RPMI7951 (cell line): ENCODE measurements at regions not wholly inside any gene's neighbourhood (a gene's known extent, or its start where the extent isn't known, plus 50 kb on each side); places are given as distances from the start of the nearest gene placed in this dataset.
"Not testable (repeated sequence)": the region's sequence is repeated elsewhere in the genome, so short reads cannot be mapped to it uniquely, and the experiment has no call there.

ENCODE experiments used
- DNase-seq: peaks from one replicate; pipeline ENCODE4 v3.0.0-alpha.2; 2012; ENCODE audit warnings: low read depth

GRCh38 chrX:109878236-109878635 lies 124.7 kb upstream of the TMEM164 start:
- no peak for DNase-seq

DNA sequence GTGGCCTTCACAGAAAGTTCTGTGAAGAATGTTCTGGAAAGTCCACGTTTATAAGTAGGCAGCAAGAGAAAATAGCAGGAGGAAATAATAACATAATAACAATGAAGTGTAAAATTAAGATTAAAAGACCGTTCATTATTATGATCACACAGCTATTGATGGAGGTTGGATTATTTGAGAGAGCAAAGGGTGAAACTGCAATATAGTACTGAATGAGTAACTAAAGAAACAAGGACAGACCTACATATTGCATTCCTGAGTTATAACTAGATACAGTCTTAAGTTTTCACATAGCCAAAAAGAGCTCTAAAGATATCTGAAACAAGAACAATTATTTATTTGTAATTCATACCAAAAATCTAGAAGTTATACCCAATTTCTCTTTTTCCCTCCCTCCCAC lies 122.9 kb upstream of the TMEM164 start:
- DNase-seq: no peak

- DNase-seq: no peak
Observed at GRCh38 chrX:109880629-109881028, 122.3 kb upstream of the TMEM164 start.

DNA sequence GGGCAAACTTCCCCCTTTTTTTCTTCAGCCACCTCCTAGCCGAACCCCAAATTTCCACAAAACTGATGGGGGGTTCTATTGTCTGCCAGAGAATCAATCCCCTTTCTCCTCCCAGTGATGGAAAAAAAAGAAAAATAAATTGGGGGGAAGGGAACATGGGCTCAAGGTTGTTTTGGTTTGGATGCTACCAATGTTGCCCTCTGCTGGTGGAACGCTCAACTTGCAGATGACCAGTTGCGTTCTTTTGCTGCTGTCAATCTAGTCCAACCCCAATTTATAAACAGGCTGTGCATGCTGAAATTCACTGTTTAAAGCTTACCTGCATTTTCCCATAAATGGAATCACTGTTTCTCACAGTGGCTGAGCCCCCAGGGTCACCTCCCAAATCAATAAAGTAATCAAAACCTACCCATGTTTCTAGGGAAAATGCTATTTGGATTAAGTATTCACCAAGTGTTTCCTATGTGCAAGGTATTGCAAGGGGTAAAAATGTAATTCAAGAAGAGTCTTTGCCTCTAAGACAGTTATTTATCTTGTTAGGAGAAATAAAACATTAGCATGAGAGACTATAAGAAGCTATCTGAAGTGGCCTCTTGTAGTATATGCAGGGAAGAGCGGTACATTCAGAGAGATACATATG lies 116.7 kb upstream of the TMEM164 start:
- peak; percentile 29 for DNase-seq

DNA sequence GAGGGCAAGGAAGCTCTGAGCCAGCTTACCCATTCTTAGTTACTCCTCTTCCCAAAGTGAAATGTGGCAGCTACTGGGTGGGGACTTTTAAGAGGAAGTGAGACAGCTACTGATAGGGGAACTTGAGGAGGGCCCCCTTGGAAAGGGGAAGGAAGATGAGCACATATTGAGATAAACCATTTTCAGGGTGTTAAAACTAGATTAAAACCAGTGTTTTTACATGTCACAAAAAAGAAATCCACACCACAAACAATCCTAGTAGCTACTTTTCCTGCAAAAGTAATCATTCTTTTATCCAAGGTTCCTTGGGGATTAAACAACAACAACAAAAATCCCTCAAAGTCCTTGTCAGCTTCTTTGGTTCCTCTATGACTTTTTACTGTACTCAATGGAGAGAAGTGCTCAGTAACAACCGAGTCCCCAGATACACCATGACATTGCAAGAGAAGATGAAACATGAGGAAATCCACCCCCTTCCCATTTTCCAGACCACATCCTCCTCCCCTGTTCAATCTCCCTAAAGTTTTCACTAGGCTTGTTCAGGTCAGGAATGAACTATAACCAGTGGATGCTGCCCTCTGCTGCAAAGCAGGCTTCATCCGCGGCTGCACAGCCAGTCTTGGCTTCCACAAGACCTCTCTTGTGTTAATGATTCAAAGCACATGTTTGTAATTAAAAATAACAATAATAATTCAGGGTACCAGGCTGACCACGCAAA lies 113.5 kb upstream of the TMEM164 start:
- peak; percentile 6 for DNase-seq

DNA sequence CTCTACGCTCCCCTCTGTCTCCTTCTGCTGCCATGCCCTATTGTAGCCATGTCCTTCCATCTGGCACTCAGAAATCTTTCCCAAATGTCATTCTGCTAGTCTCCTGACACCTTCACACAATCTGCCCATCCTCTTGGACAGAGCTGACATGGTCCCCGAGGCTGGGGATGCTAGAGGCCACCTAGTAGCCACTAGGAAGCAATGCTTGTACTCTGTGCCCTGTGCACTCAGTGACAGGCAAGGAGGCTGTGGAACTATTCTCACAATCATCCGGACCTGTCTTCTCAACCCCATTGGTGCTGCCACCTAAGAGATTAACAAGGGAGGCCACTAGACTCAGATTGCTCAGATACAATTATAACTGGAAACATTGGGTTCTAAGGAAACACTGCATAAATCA lies 112.6 kb upstream of the TMEM164 start:
- DNase-seq: no peak

DNA sequence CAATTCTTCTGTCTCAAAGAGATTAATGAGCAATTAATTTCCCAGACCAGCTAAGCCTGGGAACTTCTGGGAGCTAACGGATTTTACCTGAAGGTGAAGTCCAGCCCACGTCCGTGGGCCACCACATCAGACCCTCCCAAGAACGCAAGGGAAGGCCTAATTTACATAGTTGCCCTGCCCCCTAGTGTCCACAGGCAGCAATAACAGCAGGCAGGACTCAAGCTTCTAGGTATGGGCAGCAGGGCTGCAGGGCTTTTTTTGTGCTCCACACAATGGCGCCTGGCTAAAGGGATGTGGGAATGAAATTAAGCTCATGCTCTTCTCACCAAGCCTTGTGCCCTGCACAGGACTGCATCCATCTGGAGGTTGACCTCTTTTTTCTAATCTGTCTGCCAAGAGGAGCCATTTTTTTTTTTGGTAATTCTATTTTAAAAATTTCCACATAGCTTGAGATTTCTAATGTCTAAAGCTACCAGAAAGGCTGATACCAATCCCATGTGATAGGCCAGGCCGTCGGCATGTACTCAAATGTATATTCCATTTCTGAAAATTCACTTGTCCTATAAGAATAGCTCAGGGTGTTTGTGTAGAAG lies 111.9 kb upstream of the TMEM164 start:
- peak; percentile 39 for DNase-seq

DNA sequence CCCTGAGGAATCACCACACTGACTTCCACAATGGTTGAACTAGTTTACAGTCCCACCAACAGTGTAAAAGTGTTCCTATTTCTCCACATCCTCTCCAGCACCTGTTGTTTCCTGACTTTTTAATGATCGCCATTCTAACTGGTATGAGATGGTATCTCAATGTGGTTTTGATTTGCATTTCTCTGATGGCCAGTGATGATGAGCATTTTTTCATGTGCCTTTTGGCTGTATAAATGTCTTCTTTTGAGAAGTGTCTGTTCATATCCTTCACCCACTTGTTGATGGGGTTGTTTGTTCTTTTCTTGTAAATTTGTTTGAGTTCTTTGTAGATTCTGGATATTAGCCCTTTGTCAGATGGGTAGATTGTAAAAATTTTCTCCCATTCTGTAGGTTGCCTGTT lies 106.9 kb upstream of the TMEM164 start:
- not testable (repeated sequence) for DNase-seq

- DNase-seq: peak; percentile 19
Observed at GRCh38 chrX:109902665-109903064, 100.2 kb upstream of the TMEM164 start.

DNA sequence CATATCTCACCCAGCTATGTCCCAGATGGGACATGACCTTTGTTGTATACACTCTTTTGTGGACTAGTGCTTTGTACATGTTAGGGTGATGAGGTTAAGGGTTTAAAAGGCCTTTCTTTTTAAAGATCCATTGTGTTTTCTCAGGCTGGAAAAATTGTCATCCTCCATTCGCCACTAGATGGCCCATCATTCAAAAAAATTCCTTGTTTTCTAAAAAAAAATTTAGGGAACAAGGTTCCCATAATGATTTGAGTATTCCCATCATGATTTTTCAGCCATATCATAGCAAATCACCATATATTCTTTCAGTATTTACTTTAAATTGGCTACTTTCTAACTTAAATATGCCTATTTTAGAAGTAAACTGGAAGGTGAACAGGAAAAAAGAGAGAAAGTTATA lies 91.9 kb upstream of the TMEM164 start:
- peak; percentile 3 for DNase-seq

- DNase-seq: not testable (repeated sequence)
Observed at GRCh38 chrX:109912993-109913392, 89.9 kb upstream of the TMEM164 start.

DNA sequence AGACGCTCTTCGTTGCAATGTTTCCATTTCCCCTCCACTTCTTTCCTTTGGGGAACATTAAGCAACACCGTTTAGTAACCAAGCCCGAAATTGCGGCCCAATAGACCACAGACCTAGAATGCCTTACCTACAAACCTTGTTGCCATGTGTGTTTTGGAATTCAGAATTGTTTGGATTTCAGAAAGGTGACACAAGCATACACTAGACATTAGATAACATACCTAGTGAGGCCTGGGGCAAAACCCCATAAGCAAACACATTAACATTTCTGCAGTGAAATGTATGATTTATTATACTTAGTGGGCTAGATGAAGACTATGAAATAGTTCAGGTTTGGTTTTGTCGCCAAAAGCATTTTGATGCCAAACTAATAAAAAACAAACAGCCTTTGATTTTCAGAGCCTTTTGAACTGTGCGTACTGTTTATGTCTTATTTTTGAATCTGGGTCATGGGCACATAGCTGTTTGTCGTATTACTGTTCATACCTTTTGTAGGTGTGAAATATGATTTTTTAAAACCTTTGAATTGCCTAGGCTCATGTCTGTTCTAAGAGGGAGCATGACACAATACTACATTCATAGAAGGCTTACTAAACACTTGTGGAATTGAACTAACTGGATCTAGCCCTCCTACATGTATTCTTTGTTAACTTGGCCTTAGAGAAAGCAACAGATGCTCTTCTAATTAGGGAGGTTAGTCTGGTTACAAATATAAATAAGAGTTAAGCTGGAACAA lies 88.6 kb upstream of the TMEM164 start:
- no peak for DNase-seq

DNA sequence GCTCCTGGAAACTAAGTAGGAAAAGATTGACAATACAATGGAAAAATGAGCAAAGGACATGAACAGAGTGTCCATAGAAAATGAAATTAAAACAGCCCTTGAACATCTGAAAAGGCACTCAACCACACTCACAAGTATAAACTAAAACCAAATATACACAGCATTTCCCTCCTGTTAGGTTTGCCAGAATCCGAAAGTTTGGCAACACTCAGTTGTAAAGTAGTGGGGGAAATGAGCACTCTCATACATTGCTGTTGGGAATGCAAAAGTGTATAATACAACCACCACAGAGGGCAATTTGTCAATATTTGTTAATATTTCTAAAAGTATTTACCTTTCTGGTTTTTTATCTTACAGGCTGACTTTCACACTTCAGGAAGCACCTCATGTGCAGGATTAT lies 84.2 kb upstream of the TMEM164 start:
- DNase-seq: no peak

DNA sequence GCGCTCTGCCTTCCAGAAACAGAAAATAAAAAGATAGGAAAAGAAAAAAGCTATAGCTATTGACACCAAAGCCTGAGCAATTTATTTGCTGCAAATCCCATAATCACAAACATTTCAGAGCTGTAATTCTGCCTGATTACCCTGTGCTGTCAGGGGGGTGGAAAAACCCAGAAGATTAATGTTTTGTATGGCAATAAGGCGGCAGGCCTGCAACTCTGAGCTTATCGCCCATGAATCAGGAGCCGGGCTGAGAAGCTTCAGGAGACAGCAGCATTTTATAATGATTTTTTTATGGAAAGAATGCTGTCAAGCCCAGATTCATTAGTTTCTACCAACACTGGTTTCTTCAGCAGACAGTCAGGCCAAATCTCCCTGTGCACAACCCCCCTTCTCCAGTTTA lies 82.6 kb upstream of the TMEM164 start:
- no peak for DNase-seq

DNA sequence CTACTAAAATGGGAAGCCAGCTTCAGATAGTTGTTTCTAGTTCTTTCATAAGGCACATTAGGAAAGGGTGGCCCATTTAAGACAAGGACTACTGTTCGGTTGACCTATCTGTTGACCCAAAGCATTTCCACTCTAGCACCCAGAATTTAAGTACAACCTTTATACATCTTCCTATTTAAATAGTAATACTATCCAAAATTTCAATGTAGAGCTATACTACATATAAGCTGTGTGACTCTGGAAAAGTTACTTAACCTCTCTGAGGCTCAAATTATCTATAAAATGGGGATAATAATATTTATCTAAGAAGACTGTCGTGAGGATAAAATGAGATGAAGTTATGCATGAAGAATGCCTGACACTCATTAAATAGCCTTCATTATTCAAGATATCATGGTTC lies 82.0 kb upstream of the TMEM164 start:
- DNase-seq: no peak

GRCh38 chrX:109922190-109922589 lies 80.7 kb upstream of the TMEM164 start:
- no peak for DNase-seq

DNA sequence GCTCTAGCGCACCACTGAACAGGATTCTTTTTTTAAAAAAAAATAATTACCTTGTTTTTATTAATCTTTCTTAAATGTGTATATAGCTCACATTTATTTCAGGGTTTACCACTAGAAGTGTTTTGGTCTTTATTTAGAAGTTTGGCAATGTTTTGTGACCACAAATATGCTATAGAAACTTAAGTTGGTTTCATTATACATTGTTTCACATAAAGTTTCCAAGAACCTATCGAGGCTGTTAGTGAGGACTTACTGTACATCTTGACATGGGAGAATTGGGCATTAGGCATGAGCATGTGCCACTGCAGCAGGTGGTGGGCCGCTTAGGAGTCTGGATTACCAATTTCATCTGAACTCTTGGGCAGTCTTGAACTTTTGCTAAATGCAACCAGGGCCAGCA lies 77.9 kb upstream of the TMEM164 start:
- not testable (repeated sequence) for DNase-seq

DNA sequence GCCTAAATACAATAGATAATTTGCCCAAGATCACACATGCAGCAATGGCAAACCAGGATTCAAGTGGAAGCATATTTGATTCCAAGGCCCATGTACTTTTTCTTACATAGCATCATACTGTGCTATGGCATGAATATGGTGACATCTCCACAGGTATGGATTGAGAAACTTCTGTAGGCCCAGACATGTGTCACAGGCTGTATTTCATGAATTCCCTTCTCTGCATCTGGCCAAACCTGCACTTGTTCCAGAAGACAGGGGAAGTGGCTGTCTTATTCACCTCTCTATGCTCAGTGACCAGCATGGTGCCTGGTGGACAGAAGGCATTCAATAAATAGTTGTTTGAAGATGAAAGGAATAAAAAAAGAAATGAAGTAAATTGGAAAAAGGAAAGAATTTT lies 77.3 kb upstream of the TMEM164 start:
- no peak for DNase-seq

DNA sequence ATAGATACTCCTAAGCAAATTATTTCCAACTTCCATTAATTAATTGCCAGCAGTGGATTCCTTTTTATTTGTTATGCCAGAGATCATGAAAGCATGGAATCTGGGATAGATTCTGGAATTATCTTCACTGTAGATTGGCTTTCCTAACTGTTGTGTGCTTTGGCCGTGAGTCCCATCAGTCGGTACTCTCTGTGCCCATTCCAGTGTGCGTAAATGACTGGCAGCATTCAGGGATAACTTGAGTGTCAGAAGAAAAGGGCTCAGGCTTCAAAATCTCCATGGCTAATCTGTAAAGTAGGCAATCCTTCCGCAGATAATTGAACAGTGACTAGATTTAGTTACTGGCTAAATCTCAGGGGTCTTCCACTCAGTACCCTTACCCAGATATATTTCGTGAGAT lies 76.8 kb upstream of the TMEM164 start:
- no peak for DNase-seq

DNA sequence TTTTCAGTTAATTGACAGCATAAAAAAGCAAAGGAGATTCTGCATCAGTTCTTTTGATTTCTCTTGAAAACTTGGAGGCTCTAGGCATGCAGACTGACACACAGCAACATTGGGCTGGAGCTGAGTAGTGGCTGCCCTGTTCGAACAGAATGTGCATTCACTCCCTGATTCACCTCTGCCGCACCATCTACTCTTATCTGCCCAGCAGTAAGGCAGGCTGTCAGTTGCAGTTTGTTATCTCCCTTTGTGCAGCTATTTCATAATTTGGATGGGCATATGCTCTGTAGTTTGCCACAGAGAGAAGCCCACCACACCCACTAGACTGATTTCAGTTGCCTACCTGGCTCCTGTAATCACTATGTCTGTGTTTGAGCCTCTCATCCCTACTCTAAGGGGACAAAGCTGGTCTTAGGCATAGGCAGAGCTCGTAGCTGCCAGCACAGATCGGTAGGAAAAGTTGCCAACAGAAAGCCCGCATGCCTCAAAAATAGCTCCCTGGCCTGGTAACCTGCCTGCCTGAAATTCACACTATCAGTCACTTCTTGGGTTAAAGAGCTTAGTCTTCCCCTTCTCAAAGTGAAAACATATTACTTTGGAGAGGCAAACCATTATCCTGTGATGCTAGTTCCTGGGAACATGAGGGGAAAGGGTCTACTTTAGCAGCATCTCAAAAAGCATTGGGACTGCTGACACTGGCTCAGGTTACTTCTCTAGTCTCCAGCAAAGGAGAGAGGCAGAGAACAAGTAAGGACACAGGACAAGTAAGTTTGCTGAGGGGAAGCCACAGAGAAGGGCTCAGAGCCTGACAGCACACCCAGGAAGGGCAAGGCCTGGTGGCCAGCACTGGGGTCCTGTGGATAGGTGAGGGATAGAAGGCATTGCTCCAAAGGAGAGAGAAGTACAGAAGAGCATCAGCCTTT lies 75.9 kb upstream of the TMEM164 start:
- DNase-seq: no peak

- DNase-seq: no peak
Observed at GRCh38 chrX:109927663-109928273, 75.1 kb upstream of the TMEM164 start.
